OCI-LY7 (cell line): ENCODE measurements at regions not wholly inside any gene's neighbourhood (a gene's known extent, or its start where the extent isn't known, plus 50 kb on each side); places are given as distances from the start of the nearest gene placed in this dataset.

ENCODE experiments used
- CTCF ChIP-seq: fragments of 200-600 bp; sonication (generic); conservative IDR thresholded peaks from 2 replicates; pipeline ENCODE4 v1.5.1; 2014; ENCODE audit warnings: mild to moderate bottlenecking, antibody characterized with exemption, low read length, moderate library complexity, mixed read lengths
- EZH2phosphoT487 ChIP-seq: fragments of 200-600 bp; sonication (generic); IDR thresholded peaks from 2 replicates; pipeline ENCODE4 v1.6.1; 2018; ENCODE audit warnings: low read depth, borderline replicate concordance, mild to moderate bottlenecking, mixed run types, antibody characterized with exemption, low read length, moderate library complexity, mixed read lengths

- TF ChIP-seq CTCF = no peak
- TF ChIP-seq EZH2phosphoT487 = no peak
Observed at GRCh38 chr3:22537560-22537959, 665.6 kb upstream of the UBE2E2 start.
